ENCODE measurements at regions not wholly inside any gene's neighbourhood (a gene's known extent, or its start where the extent isn't known, plus 50 kb on each side); places are given as distances from the start of the nearest gene placed in this dataset.

DNA sequence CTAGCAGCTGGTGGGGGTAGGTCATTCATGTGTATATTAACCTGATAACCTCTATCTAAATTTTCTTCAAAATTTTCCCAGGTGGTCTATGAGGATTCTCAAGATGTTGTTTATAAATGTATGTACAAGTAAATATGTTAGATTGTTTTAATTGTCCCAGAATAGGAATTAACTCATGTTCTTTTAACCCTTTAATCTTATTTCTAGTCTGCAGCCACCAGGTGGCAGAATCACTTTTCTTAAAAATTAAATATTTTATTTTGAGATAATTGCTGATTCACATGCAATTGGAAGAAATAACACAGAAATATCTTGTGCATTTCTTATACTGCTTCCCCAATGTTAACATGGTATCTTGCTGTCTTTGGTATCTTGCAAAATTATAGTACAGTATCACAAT lies 589.5 kb downstream of the ARL4A start:
- H3K9me3 Mint-ChIP-seq, result no peaks in the 10 kb centered on the region

DNA sequence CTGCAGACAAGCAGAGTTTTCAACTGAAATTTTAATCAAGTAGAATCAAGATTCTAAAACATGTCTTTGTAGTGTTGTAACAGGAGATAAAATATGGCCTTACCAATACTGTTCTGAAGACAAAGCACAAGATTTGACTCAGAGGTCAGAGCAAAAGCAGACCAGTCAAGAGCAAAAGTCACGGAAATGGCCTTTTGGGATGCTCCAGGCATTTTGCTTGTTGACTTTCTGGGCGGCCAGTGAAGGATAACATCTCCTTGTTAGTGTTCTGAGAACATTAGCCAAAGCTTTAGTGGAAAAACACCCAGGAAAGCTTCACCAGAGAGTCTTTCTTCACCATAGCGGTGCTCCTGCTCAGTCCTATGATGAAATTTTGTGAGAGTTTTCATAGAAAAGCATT lies 590.6 kb downstream of the ARL4A start:
- Mint-ChIP-seq H3K4me3 (no peak overlapping the region), H3K36me3 (ENCODE audit: insufficient read depth) (no peaks in the 10 kb centered on the region), H3K4me1 (ENCODE audit: low read depth in 2 of 2) (no peaks in the 10 kb centered on the region), H3K9me3 (no peaks in the 10 kb centered on the region), H3K27me3 (peaks cover 14 to 16% of the 10 kb centered on the region in 2 donors), H3K27ac (no peak overlapping the region)
- DNase-seq (no peak), ATAC-seq (replicated peaks) (no peak)

More for the DNA sequence above, 589.5 kb downstream of the ARL4A start:
- DNase-seq (no peak), ATAC-seq (replicated peaks) (no peak)
- H3K4me1 Mint-ChIP-seq (ENCODE audit: low read depth in 2 of 2), result no peaks in the 10 kb centered on the region
- no peaks in the 10 kb centered on the region for H3K36me3 Mint-ChIP-seq (ENCODE audit: insufficient read depth)
- no peak overlapping the region for H3K27ac Mint-ChIP-seq
- peaks cover 15 to 16% of the 10 kb centered on the region in 2 donors for H3K27me3 Mint-ChIP-seq
- H3K4me3 Mint-ChIP-seq, result no peak overlapping the region

DNA sequence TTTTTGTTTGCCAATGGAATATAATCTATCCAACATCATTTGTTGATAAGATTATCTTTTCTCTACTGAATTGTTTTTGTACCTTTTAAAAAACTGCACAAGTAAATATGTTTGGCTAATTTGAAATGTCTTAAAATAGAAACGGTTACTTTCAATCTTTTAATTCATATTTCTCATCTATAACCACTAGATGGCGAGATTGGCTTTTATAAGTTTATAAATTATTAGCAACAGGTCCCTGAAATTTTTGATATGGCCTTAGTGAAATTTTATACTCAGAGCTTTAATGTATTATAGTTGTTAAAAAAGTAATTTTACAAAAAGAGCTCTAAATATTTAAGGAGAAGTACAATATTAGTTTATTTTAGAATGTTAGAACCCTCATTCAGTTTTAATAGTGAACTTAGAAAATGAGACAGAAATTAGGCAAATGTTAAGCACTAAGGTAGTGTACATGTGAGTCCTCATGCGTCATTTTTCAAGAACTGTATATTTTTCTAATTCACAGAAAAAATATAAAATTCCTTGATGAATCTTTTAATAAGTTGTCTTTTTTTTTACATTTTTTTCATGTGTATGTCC lies 592.5 kb downstream of the ARL4A start:
- Mint-ChIP-seq H3K27me3 (peaks cover 5 to 8% of the 10 kb centered on the region in 2 donors), H3K27ac (no peak overlapping the region), H3K9me3 (no peaks in the 10 kb centered on the region), H3K36me3 (ENCODE audit: insufficient read depth) (no peaks in the 10 kb centered on the region), H3K4me1 (ENCODE audit: low read depth in 2 of 2) (no peaks in the 10 kb centered on the region), H3K4me3 (no peak overlapping the region)
- no peak for ATAC-seq (replicated peaks)
- no peak for DNase-seq

DNA sequence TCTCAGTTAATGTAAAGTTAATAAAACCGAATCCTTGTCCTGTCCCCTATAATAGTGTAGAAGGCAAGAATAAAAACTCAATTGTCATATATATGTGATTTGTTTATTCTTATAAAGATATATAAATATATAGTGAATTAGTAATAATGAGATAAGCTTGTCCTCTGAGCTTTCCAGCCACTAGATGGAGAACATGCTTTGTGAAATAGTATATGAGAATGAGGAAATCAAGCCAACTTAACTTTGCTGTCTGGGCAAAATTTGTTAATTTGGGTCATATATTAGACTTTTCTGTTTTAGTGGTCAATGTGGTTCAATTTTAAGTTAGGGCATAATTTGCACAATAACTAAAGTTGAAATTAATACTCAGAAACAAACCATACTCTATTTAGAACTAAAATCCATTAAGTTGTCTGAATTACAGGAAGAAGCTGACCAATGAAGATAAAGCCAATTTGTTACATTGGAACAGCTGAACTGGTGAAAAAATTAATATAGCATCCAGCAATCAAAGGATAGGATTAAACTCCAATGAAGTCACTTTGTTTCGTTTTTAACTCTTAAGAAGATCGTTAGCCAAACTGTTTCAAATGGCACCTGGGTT lies 595.0 kb downstream of the ARL4A start:
- Mint-ChIP-seq H3K27me3 (no peaks in the 10 kb centered on the region), H3K36me3 (ENCODE audit: insufficient read depth) (no peaks in the 10 kb centered on the region), H3K4me3 (no peak overlapping the region), H3K9me3 (no peaks in the 10 kb centered on the region), H3K4me1 (ENCODE audit: low read depth in 2 of 2) (no peaks in the 10 kb centered on the region), H3K27ac (no peak overlapping the region)
- DNase-seq, result no peak
- no peak for ATAC-seq (replicated peaks)

DNA sequence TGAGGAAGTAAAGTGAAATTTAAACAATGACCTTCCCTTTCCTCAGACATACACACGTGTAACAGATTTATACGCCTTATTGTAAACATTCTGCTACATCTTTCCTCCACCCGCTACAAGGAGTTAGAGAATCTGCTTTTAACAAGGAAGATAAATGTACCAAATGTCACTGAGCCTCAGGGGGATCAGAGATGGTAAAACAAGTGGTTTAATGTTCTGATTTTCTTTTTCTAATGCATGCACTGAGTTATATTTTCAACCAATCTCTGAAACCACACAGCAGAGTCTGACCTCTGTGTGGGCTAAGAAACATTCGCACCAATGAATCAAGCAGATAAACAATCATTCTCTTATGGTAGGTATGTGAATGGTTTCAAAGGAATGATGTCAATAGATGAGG lies 599.5 kb downstream of the ARL4A start:
- H3K4me1 Mint-ChIP-seq (ENCODE audit: low read depth in 2 of 2), result no peaks in the 10 kb centered on the region
- no peaks in the 10 kb centered on the region for H3K27me3 Mint-ChIP-seq
- ATAC-seq (replicated peaks) (no peak), DNase-seq (no peak)
- H3K9me3 Mint-ChIP-seq, result no peaks in the 10 kb centered on the region
- no peak overlapping the region for H3K27ac Mint-ChIP-seq
- no peak overlapping the region for H3K4me3 Mint-ChIP-seq
- H3K36me3 Mint-ChIP-seq (ENCODE audit: insufficient read depth), result no peaks in the 10 kb centered on the region

DNA sequence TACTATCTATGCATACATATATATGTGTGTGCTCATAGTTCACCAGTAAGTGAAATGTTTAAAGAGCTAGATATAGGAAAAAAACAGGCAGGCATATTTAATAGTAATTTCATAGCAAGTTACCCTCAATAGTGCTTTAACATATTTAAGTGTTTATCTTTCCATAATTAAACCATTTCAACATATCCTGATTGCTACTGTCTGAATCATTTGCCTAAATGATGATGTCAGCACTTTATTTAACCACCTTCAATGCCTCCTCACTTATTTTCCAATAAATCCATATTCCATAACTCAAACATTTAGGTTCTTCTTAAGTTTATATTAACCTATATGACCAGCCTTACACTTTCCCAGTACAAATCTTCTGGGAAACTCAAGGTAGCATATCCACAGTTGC lies 601.1 kb downstream of the ARL4A start:
- Mint-ChIP-seq H3K27me3 (no peaks in the 10 kb centered on the region), H3K36me3 (ENCODE audit: insufficient read depth) (no peaks in the 10 kb centered on the region), H3K4me1 (ENCODE audit: low read depth in 2 of 2) (no peaks in the 10 kb centered on the region), H3K9me3 (no peaks in the 10 kb centered on the region), H3K4me3 (no peak overlapping the region), H3K27ac (no peak overlapping the region)
- DNase-seq (no peak), ATAC-seq (replicated peaks) (no peak)

DNA sequence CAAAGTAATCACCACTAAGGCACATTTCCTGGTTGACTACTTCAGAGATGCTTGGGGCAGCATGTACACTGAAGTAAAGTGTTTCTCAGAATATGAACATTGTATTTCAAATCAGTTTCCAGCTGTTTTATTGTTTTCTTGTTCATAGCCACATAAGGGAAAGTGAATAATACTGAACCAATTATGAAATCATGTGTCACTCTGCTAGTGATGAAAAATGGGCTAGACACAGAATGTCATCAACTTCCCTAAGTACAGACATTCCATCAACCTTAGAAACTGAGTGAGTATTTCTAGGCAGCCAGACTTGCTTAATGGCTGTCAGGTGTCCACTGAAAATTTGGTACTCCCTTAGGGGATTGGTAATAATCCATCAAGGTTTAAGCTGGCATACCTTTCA lies 603.5 kb downstream of the ARL4A start:
- H3K4me1 Mint-ChIP-seq (ENCODE audit: low read depth in 2 of 2), result no peaks in the 10 kb centered on the region
- H3K27ac Mint-ChIP-seq, result no peak overlapping the region
- H3K9me3 Mint-ChIP-seq, result no peaks in the 10 kb centered on the region
- H3K36me3 Mint-ChIP-seq (ENCODE audit: insufficient read depth), result no peaks in the 10 kb centered on the region
- DNase-seq, result no peak
- H3K4me3 Mint-ChIP-seq, result no peak overlapping the region
- no peaks in the 10 kb centered on the region for H3K27me3 Mint-ChIP-seq
- ATAC-seq (replicated peaks), result no peak

DNA sequence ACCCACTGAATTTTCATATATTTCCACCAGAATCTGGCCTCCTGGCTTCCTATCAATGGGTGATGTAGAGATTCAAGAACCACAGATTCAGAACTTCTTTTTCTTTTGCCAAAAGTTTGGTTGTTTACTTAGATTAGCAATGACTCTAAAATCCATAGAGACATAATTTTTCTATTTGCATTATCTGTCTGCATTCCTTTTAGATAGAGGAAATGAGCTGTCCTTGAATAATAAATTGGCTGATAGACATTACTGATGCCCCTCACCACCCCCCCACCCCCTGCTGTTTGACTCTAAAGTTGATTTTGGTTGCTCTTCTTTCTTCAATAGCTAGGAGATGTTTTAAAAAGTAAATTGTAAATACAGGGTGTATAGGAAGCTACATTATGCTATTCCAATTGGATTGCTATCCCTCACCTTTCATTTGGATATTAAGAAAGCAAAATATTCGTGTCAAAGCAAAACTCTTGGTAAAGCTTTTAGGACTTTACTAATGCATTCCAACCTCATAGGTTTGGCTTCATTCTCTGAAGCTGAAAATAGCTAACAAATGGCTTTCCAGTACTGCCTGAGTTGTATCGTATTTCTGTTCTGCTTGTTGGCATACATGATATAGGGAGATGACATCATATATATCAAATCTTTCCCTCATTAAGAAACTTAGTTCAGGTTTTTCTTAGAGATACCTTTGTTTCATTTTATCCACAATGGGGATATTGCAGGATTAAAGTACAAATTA lies 606.0 kb downstream of the ARL4A start:
- no peak for DNase-seq
- Mint-ChIP-seq H3K36me3 (ENCODE audit: insufficient read depth) (no peaks in the 10 kb centered on the region), H3K4me1 (ENCODE audit: low read depth in 2 of 2) (no peaks in the 10 kb centered on the region), H3K27ac (no peak overlapping the region), H3K4me3 (no peak overlapping the region), H3K9me3 (no peaks in the 10 kb centered on the region), H3K27me3 (no peaks in the 10 kb centered on the region)
- ATAC-seq (replicated peaks), result no peak

DNA sequence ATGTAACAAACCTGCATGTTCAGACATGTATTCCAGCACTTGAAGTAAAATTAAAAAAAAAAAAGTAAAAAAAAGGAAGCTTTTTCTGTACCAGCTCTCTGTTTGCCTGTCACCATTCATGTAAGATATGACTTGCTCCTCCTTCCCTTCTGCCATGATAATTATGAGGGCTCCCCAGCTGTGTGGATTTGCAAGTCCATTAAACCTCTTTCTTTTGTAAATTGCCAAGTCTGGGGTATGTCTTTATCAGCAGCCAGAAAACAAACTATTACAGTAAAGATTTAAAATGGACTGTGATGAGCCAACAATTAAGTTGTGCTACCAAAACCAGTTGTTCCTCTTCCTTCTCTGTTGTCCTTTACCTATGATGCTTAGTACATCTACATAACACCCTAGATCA lies 619.6 kb downstream of the ARL4A start:
- Mint-ChIP-seq H3K4me3 (no peak overlapping the region), H3K27me3 (peaks cover 0 to 8% of the 10 kb centered on the region in 2 donors), H3K36me3 (ENCODE audit: insufficient read depth) (no peaks in the 10 kb centered on the region), H3K4me1 (ENCODE audit: low read depth in 2 of 2) (no peaks in the 10 kb centered on the region), H3K9me3 (no peaks in the 10 kb centered on the region), H3K27ac (no peak overlapping the region)
- ATAC-seq (replicated peaks) (no peak), DNase-seq (no peak)

DNA sequence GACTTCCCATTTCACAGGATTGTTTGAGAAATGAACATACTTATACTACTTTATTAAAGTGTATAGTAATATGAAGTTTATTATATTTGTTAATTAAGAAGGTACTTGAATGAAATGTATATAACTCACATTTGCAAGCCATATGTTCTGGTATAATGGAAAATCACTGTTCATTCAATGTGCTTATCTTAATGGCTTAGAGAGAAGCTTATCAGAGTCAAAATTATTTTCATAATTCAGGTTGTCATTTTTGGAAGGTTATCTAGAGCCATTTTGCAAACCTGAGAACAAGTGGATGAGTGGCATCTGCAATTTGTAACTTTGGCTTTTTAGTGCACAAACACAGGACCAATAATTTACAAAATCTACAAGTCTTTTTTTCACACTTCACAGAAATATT lies 621.0 kb downstream of the ARL4A start:
- ATAC-seq (replicated peaks), result no peak
- no peak overlapping the region for H3K4me3 Mint-ChIP-seq
- no peaks in the 10 kb centered on the region for H3K4me1 Mint-ChIP-seq (ENCODE audit: low read depth in 2 of 2)

DNA sequence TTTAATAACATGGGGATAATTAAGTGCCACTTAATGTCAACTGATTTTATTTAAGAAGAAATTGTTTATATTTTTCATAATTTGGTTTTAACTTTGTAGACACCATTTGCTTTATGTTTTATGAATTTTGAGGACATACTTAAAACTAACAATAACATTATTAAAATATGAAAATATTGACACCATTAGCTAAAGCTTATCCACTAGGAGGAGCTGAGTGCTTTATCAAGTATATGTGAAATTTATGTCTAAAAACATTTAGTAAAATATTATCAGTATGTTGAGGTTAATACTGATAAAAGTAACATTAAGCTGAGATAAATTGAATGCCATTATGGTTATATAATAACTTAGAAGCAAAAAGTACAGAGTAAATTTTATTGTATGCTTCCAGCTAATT lies 622.1 kb downstream of the ARL4A start:
- Mint-ChIP-seq H3K36me3 (ENCODE audit: insufficient read depth) (no peaks in the 10 kb centered on the region), H3K27ac (no peak overlapping the region), H3K4me3 (no peak overlapping the region), H3K9me3 (no peaks in the 10 kb centered on the region), H3K4me1 (ENCODE audit: low read depth in 2 of 2) (no peaks in the 10 kb centered on the region), H3K27me3 (peaks cover 0 to 8% of the 10 kb centered on the region in 2 donors)
- DNase-seq (no peak), ATAC-seq (replicated peaks) (no peak)

More for the DNA sequence above, 621.0 kb downstream of the ARL4A start:
- Mint-ChIP-seq H3K9me3 (no peaks in the 10 kb centered on the region), H3K36me3 (ENCODE audit: insufficient read depth) (no peaks in the 10 kb centered on the region), H3K27ac (no peak overlapping the region), H3K27me3 (peaks cover 0 to 8% of the 10 kb centered on the region in 2 donors)
- DNase-seq, result no peak

DNA sequence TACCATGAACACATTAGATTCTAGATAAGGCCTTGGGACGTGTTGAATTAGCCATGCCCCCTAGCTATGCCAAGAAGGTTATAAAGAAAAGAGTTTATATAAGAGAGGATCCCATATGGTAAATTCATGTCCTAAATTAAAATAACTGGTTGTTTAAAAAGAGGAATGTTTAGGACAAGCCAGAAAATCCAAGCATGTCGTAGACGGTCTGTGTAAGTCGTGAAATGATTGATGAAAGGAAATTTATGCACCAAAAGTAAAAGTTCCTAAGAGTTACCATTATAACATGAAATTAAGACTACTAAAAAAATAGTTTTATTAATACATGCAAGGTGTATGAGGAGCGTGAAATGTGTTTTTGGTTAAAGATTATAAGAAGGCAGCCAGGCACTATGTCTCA lies 624.9 kb downstream of the ARL4A start:
- ATAC-seq (replicated peaks), result no peak

DNA sequence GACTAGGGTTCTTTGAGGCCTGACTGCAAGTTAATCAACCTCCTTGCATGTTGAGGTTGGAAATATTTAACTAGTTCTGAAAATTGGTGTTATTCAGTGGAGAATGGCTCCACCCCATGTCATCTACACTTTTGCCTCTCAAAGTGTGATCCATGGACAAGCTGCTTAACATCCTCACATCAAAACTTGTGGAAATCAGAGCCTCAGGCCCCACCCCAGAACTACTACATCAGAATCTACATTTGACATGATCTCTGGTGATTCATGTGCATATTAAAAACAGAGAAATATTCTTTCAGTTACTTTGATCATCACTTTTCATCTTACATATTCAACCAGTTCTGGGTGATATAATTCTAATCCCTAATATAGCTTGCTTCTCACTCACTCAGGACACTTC lies 632.9 kb downstream of the ARL4A start:
- Mint-ChIP-seq H3K27me3 (no peaks in the 10 kb centered on the region), H3K27ac (no peak overlapping the region), H3K36me3 (ENCODE audit: insufficient read depth) (no peaks in the 10 kb centered on the region), H3K4me1 (ENCODE audit: low read depth in 2 of 2) (no peaks in the 10 kb centered on the region), H3K9me3 (no peaks in the 10 kb centered on the region), H3K4me3 (no peak overlapping the region)
- no peak for ATAC-seq (replicated peaks)
- DNase-seq, result no peak

More for the DNA sequence above, 624.9 kb downstream of the ARL4A start:
- H3K27me3 Mint-ChIP-seq, result peaks cover 0 to 3% of the 10 kb centered on the region in 2 donors
- no peak overlapping the region for H3K4me3 Mint-ChIP-seq
- no peaks in the 10 kb centered on the region for H3K36me3 Mint-ChIP-seq (ENCODE audit: insufficient read depth)
- no peaks in the 10 kb centered on the region for H3K4me1 Mint-ChIP-seq (ENCODE audit: low read depth in 2 of 2)
- no peak overlapping the region for H3K27ac Mint-ChIP-seq
- H3K9me3 Mint-ChIP-seq, result no peaks in the 10 kb centered on the region
- no peak for DNase-seq

DNA sequence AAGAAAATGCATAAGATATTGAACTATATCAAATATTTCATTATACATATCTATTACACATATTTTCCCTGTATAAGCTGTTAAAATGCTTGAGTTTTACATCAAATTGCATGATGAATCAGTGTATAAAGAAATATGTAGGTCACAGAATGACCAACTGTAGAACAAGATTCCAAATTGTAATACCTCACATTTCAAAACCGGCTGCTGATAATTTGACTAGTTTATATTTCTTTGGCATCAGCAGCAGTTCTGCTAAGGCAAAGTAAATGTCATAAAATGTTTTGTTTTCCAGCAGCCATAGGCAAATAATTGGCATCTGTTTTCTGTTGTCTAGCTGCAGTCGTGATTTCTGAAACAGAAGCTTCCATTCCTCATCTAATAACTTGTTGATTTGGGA lies 633.9 kb downstream of the ARL4A start:
- no peak for ATAC-seq (replicated peaks)
- no peaks in the 10 kb centered on the region for H3K9me3 Mint-ChIP-seq
- no peaks in the 10 kb centered on the region for H3K4me1 Mint-ChIP-seq (ENCODE audit: low read depth in 2 of 2)
- H3K27ac Mint-ChIP-seq, result no peak overlapping the region
- no peaks in the 10 kb centered on the region for H3K36me3 Mint-ChIP-seq (ENCODE audit: insufficient read depth)
- DNase-seq, result no peak
- H3K27me3 Mint-ChIP-seq, result no peaks in the 10 kb centered on the region
- no peak overlapping the region for H3K4me3 Mint-ChIP-seq

All from effector memory CD8-positive, alpha-beta T cell (primary cell).